ENCODE measurements at regions not wholly inside any gene's neighbourhood (a gene's known extent, or its start where the extent isn't known, plus 50 kb on each side); places are given as distances from the start of the nearest gene placed in this dataset.

DNA sequence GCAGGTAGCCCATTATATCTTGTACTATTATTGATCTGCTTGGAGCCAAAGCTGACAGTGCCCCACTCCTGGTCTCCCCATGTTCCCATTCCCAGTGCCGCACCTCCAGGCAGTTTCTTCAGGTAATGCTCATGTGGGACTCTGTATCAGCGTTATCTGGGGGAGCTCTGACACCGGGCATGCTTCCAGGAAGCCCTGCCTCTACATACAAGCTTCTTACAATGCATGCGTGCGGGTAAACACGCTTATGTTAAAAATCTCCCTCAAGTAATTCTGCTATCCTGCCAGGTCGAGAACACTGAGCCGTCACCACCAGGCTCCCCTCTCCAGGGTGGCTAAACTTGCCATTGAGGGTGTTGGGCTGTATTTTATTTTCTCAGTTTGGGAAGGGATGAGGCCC lies 61.6 kb upstream of the LBX1 start (continued):
- TF ChIP-seq, protein P1, sequence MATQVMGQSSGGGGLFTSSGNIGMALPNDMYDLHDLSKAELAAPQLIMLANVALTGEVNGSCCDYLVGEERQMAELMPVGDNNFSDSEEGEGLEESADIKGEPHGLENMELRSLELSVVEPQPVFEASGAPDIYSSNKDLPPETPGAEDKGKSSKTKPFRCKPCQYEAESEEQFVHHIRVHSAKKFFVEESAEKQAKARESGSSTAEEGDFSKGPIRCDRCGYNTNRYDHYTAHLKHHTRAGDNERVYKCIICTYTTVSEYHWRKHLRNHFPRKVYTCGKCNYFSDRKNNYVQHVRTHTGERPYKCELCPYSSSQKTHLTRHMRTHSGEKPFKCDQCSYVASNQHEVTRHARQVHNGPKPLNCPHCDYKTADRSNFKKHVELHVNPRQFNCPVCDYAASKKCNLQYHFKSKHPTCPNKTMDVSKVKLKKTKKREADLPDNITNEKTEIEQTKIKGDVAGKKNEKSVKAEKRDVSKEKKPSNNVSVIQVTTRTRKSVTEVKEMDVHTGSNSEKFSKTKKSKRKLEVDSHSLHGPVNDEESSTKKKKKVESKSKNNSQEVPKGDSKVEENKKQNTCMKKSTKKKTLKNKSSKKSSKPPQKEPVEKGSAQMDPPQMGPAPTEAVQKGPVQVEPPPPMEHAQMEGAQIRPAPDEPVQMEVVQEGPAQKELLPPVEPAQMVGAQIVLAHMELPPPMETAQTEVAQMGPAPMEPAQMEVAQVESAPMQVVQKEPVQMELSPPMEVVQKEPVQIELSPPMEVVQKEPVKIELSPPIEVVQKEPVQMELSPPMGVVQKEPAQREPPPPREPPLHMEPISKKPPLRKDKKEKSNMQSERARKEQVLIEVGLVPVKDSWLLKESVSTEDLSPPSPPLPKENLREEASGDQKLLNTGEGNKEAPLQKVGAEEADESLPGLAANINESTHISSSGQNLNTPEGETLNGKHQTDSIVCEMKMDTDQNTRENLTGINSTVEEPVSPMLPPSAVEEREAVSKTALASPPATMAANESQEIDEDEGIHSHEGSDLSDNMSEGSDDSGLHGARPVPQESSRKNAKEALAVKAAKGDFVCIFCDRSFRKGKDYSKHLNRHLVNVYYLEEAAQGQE (IDR thresholded peaks at IDR 0.05; ENCODE audit: unreplicated experiment), result no peak

GRCh38 chr10:101291331-101292193 lies 62.3 kb upstream of the LBX1 start:
- Histone ChIP-seq H3K36me3 (ENCODE audit: insufficient read depth) (no peaks in the 10 kb centered on the region), H3K79me2 (replicated peaks; ENCODE audit: insufficient read depth) (no peaks in the 10 kb centered on the region), H3K27me3 (ENCODE audit: insufficient read depth) (peaks cover 97% of the 10 kb centered on the region), H2AFZ (peak overlapping the region; percentile 94), H3K9me2 (ENCODE audit: insufficient read depth) (no peaks in the 10 kb centered on the region), H3K4me1 (ENCODE audit: insufficient read depth) (peaks cover 47% of the 10 kb centered on the region), H3K4me3 (peak overlapping the region; percentile 76), H3K27ac (ENCODE audit: low read depth) (no peak overlapping the region), H3K4me2 (peak overlapping the region; percentile 94), H4K20me1 (replicated peaks; ENCODE audit: insufficient read depth) (no peaks in the 10 kb centered on the region), H3F3A (replicated peaks; ENCODE audit: low read depth) (0 out of 2 replicates have a peak, but pooled peaks cover 6% of the 10 kb centered on the region)
- DNase-seq (ENCODE audit: low spot score) (peak; percentile 83), ATAC-seq (peak; percentile 75)
- H3K4me3 Mint-ChIP-seq, result peak overlapping the region; percentile 78
- no peak overlapping the region for H3K27ac Mint-ChIP-seq
- H3K4me1 Mint-ChIP-seq, result peaks cover 45% of the 10 kb centered on the region
- H3K36me3 Mint-ChIP-seq (ENCODE audit: low read depth), result no peaks in the 10 kb centered on the region; the same call in 2 of the 3 replicates
- TF ChIP-seq EZH2phosphoT487 (IDR thresholded peaks at IDR 0.05; ENCODE audit: unreplicated experiment) (no peak), STAT1 (IDR thresholded peaks at IDR 0.05; ENCODE audit: unreplicated experiment) (no peak), POLR2AphosphoS5 (IDR thresholded peaks at IDR 0.05; ENCODE audit: low read depth) (no peak), CTCF (conservative IDR thresholded peaks at IDR 0.05; ENCODE audit: low read depth in 2 of 2) (peak; percentile 58 to 81)
- H3K9me3 Mint-ChIP-seq, result no peaks in the 10 kb centered on the region
- H3K27me3 Mint-ChIP-seq (ENCODE audit: insufficient read depth, low read depth, poor library complexity), result peaks cover 78% of the 10 kb centered on the region

All from GM23338 (cell line).